NCI-H1092 treated with DMSO at 0.1 percent for 48 hours (cell line): ENCODE measurements at regions not wholly inside any gene's neighbourhood (a gene's known extent, or its start where the extent isn't known, plus 50 kb on each side); places are given as distances from the start of the nearest gene placed in this dataset.
"Not testable (repeated sequence)": the region's sequence is repeated elsewhere in the genome, so short reads cannot be mapped to it uniquely, and the experiment has no call there.

Source experiments
- DNase-seq: peaks from one replicate; lab custom pipeline; 2025; lab: John Stamatoyannopoulos, UW

DNA sequence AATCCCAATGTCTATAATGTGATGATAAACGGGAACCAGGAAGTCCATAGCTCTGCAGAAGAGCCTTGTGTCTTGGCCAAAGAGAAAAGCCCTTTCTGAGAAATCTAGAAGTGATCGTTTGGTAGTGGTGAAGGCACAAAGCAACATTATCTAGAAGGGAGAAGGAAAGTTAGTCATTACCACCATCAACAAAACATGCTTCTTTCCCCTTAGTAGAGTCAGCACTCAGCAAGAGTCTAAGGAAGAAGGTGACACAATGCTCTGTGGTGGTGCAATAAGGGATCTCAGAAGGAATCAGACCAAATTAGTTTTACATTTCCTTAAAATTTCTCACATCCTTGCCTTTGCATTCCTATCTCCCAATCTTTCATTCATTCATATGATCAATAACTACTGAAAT is 134.4 kb upstream of the PRDX6 start:
- DNase-seq = no peak

DNA sequence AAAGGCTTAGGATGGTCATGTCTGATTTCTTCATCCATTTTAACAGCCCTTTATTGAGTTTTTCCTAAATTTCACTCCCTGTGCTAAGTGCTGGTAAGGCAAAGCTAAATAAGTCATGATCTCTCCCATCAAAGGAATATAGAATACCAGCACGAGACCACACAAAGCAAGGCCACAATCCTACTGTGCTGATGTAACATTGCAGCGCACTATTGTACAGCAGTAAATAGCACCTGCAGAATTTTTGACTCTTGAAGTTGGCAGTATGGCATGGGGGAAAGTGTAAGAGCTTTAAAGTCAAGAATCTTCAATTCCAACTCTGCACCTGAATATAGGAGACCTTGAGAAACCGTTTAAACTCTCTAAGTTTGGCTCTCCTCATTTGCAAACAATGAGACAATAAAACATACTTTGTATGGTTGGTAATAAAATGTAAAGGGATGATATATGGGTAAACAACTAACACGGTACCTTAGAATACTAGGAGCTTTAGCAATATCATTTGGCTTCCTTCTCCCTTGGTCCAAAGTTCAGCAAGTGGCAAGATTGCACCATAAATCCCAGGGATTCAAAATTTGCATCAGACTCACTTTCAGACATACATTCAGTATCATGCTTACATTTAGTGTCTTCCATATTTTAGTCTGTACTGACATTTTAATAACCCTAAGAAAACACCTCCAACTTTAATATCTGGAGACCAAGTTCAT is 132.9 kb upstream of the PRDX6 start:
- DNase-seq = no peak

DNA sequence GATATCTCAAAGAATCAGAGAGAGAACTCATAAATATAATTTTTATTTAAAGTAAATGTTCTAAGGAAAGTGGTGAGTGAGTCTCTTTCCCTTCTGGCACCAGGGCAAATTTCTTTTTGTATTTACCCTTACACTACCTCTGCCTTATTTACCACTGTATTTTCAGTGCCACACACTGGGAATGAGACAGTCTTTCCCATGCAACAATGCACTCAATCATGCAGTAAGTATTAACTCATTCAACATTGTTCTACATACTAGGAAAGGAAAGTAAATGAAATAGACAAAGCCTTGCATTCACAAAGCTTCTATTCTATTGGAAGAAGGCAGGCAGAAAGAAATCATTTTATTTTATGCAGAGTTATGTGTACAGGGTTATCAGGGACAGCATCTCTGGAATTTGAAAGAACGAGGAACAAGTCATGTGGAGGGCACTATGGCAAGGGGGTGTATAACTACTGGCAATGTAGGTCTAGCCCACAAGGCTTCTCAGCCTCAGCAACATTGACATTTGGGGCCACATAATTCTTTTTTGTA is 129.8 kb upstream of the PRDX6 start:
- no peak for DNase-seq

DNA sequence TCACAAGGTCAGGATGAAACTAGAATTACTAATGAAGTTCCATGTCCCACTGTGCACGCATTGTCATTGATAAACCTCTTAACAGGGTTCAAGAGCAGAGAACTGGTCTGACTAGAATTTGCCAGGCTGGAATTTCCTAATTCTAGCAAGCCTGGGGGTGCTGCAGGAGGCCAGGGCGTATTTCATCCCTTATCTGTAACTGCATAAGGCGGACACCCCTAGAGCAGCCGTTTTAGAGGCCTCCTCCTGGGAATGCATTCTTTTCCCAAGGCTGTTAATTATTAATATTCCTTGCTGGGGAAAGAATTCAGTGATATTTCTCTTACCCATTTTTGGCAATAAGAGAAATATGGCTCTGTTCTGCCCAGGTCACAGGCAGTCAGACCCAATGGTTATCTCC is 124.5 kb upstream of the PRDX6 start:
- not testable (repeated sequence) for DNase-seq

DNA sequence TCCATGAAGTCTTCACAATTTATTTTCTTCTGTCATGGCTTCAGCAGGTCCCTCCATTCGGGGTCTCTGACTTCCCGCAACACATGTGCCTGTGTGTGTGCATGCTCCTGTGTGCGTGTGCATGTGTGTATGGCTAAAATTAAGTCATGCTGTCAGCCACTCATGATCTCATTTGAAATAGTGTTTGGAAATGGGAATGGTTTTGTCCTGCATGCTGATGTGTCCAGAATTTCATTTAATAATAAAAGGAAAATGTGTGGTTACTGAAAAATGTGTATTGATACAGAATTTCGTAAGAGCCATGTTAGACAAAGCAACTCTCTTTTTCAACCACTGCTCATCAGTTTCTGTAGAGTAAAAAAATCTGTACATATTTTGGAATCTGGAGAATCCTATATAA is 123.8 kb upstream of the PRDX6 start:
- DNase-seq = no peak

DNA sequence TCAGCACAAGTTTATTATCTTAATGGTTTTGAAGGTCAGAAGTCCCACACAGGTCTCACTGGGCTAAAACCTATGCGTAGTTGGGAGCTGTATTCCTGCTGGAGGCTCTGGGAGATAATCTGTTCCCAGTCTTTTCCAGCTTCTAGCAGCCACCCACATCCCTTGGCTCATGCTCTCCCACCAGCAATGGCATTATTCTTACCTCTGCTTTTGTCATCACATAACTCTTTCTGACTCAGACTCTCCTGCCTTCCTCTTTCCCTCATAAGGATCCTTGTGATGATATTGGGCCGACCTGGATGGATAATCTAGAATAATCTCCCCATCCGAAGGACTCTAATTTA is 122.2 kb upstream of the PRDX6 start:
- DNase-seq = no peak

DNA sequence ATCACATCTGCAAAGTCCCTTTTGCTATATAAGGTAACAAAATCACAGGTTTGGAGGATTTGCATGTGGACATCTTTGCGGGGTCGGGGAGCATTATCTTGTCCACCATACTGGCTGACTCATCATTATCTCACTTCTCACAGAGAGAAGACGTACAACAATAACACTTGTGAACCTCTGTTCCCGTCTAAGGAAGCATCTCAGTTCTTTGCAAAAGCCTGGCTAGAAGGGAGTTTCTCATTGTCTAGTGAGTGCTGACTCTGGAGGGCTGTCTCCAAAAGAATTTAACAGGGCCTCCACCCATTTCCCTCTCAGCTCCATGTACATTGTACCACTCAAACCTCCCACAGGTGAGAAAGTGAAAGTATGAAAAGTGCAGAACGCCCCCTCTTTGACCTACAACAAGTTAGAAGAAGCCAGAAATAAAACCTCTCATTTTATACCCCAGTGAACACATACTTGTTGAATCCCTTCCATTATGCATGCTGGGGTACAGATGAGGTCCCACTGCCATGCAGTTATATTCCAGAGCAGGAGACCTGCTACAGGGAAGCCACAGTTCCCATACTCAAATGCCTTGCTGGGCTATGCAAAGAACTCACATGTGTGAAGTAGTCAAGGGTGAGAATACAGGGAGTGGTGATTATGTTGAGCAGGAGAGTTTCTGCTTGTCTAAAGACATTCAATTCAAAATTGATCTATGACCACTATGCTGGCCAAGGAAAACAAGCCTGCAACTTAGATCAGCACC is 121.7 kb upstream of the PRDX6 start:
- DNase-seq = no peak

DNA sequence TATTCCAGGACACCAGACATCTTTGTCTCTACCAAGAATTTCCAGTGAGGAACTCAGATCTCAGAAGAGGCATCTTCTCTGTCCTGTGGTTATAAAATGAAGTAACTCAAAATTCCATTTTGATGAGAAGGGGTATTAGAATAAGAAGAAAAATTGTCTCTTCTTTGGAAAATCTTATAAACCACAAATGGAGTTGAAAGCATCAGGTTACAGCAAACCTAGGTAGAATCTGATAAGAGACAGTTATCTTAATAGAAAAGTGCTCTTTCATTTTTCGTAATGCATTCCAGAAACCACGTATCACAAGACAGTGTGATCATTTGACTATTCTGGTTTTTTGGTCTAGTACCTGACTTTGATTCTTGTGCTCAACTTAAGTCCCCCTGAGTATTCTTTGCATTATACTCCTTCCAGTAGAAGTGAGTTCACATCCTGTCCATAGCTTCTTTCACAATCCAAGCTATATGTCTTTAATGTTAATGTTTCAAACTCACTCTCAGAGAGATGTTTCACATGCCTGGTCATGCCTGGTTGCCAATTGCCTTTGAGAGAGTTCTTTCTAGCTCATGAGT is 120.9 kb upstream of the PRDX6 start:
- DNase-seq = no peak

DNA sequence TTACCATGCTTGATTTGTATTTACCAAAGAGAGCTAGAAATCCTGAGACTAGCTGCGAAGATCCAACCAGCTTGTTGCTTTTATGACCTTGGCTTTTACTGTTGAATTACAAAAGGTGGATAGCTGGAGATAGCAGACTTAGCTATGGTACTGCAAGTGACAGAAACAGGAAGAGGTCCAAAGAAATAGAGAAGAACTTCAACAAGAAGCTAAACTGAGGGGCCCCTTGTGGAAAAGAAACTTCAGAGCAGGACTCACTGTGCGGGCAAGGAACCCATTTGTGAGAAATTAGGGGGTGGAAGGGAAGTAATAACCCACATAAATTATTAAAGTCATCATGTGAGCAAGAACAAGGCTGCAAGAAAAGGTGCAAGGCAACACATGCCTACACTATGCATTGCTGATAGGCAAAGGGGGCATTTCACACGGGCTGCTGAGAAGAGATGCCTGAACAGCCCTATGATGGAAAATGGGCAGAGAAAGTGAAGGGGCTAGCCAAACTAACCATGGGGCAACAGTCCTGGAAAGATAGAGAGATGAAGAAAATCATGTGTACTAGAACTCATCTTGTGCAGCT is 116.6 kb upstream of the PRDX6 start:
- no peak for DNase-seq

DNA sequence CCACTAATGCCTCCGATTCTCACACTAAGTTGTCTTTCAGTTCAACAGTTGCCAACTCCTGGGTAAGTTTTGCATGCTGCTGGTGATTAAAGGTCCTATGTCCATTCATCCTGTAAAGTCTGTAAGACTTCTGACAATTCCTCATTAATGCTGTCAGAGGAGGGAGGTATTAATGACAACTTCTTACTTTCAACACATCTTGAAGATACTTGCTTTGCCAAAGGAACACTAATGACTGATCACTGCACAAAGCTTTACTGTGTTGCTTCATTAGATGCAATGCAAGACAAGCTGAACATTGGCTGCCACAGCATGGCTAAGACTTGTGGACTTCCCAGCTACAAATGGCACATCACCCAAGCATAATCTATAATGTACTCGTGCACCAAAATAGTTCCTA is 114.6 kb upstream of the PRDX6 start:
- no peak for DNase-seq

DNA sequence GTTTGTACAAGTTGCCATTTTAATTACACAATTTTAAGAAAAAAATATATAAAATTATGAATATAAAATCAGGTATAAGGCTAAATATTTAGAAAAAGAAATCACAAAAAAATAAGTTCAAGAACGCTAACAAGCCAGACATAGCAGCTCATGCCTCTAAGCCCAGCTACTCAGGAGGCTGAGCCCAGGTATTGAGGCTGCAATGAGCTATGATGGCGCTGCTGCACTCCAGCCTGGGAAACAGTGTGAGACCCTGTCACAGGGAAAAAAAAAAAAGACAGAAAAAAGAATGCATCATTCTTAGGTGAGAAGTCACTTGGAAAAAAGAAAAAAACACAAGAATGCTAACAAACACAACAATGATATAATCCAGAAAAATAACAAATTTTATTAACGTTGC is 112.3 kb upstream of the PRDX6 start:
- no peak for DNase-seq

DNA sequence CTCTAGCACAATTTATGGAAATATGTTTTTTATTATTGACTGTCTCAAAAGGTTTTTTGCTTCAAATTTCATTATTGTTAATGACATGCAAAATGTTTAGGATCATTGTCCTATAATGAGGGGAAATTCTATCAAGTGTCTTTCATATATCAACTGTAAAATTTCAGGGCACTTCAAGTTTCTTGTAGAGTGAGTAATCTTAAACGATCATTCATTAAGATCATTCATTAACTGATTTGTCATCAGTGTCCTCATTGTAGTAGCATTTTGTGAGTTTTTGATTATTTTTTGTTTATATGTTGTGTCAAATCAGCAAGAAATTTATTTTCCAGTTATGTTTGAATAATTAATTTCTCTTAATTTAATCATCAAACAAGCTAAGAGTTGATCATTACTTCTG is 111.8 kb upstream of the PRDX6 start:
- no peak for DNase-seq

DNA sequence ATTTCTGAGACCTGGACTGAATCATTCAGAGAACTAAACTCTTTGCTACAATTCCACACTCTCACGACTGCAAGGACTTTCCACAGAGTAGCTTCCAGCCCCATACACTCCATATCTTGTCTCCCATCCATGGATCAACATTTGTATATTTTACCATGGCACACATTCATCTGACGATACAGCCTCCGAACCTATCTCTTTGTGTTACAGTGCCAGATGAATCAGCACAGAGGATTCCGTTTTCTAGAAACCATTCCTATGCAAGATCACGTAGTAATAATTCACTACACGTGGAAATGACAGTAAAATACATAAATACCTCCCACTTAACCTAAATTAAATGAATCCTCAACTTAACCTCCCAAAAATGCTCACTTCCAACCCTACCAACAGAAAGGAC is 110.0 kb upstream of the PRDX6 start:
- DNase-seq = no peak

DNA sequence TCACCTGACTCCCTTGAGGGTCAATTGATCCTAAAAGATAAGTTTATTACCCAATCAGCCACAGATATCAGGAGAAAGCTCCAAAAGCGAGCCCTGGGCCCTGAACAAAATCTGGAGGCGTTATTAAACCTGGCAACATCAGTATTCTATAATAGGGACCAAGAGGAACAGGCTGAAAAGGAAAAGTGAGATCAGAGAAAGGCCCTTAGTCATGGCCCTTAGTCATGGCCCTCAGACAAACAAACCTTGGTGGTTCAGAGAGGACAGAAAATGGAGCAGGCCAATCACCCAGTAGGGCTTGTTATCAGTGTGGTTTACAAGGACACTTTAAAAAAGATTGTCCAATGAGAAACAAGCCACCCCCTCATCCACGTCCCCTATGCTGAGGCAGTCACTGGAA is 106.5 kb upstream of the PRDX6 start:
- not testable (repeated sequence) for DNase-seq

DNA sequence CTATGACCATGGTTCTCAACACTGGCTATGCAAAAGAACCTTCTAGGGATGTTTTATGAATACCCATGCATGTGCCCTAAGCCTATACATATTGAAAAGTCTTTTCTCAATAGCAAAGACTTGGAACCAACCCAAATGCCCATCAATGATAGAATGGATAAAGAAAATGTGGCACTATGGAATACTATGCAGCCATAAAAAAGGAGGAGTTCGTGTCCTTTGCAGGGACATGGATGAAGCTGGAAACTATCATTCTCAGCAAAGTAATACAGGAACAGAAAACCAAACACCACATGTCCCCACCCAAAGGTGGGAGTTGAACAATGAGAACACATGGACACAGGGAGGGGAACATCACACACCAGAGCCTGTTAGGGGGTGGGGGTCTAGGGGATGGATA is 101.1 kb upstream of the PRDX6 start:
- not testable (repeated sequence) for DNase-seq

DNA sequence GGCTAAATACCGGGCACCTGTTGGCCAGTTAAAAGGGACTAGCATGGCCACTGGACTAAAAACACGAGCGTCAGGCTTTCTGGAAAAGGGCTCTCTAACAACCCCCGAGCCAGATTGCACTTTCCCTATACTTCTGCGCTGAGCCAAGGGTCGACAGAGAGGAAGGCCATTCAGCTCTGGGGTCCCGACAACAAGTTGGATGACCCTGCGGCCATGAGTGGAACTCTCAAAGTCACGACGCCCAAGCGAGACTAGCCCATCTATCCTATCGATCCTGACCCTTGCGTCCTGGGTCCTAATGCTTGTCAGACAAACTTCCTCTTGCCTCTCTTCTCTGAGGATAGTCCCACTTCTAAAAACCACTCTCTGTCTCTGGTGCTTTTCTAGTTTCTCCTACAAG is 99.9 kb upstream of the PRDX6 start:
- no peak for DNase-seq

DNA sequence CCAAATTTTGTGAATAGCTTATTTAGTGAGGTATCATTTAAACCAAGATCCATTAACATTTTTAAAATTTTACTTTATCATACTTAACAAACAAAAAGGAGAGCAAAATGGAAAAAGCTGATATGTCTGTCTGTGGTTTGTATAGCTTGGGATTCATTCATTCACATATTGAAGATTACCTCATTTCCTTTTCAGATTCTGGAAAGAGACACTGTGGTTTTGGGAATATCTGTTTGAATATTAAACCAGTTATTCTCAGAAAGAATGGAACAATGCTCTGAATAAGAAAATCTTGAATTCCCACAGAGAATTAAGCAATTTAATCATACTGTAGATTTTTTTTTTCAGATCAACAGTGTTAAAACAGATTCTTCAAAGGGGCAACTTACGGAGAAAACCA is 93.8 kb upstream of the PRDX6 start:
- DNase-seq = no peak

DNA sequence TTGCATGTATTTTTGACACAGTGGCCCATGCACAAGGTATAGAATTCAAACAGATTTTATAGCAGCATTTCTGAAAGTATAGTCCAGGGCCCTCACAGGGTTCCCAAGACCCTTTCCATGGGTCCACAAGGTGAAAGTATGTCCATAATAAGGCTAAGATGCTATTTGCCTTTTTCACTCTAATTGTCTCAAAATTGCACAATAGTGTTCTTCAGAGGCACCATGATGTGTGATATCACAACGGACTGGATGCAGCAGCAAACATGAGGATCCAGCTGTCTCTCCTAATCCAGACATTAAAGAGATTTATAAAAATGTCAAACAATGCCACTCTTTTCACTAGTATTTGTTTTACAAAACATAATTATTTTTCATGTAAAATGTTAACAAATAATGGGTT is 88.8 kb upstream of the PRDX6 start:
- DNase-seq = no peak

DNA sequence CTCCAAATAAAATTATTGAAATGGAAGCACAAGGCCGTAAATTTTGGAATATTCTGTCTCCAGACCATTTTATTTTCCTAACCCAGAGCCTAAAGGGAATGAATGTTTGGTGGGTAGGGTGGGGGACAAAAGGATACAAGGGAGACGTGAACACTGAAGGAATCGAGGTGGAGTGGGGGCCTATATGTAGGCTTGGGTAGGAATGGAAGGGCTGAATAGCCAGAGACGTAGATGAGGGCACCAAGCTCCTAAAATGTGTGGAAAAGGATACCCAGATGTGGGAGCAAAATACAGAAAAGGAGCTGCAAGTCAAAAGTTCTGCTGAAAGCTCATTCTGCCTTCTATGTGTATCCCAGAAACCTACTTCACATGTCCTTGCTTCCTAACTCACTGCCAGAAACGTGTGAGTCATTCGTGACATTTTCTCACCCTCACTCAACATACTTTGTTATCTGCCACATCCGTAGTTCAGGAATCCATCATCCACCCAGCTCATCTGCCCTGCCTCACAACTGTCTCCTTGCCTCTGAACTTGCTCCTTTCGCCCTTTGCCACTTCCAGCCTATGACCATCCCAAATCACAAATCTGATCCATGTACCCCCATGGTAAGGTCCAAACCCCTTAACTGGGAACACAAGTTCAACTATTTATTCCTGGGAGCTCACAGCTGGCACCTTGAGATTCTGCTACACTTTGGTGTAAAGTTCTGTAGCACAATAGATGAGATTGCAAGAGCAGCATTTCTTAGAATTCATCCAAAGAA is 84.1 kb upstream of the PRDX6 start:
- DNase-seq = no peak

DNA sequence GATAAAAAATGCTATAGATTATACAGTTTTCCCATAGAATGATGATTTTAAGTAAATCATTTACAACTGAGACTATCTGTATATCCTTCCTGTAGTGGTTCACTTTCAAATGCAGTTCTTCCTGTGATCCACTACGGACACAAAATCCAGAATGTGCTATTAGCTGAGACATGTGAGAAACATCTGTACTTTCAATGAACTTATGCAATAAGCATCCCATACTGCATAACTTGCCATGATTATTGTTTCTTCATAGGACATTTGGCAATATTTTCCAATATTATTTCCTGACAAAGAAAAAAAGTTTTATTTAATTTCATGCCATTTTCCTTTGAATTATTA is 83.5 kb upstream of the PRDX6 start:
- DNase-seq = no peak

DNA sequence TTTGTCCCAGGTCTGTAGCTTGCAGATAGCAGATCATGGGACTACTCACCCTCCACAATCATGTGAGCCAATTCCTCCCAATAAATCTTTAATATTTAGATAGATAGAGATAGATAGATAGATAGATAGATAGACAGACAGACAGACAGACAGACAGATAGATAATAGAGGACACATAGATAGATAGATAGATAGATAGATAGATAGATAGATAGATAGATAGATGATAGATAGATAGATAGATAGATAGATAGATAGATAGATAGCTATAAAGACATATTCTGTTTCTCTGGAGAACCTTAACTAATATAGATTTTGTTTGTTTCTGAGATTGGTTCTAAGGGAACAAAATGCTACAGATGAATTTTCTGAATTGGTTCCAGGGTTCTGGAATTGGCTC is 82.3 kb upstream of the PRDX6 start:
- not testable (repeated sequence) for DNase-seq

DNA sequence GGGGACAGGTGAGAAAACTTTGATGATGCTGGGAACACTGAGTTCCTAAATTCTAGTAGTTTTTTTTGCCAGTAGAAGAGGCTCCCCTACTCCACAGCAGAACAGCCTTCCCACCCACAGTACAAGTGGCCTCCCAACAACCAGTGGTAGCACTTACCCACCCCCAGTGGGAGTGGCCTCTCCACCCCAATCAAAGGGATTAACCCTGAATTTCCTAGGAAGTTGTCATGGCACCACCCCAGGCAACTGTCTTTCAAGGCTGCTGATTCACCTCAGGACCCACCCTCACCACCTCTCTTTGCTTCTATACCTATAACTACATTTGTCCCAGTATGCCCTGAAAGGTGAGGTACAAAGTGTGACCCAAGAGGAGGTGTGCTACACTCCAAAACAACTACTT is 81.4 kb upstream of the PRDX6 start:
- no peak for DNase-seq
